ENCODE measurements at regions not wholly inside any gene's neighbourhood (a gene's known extent, or its start where the extent isn't known, plus 50 kb on each side); places are given as distances from the start of the nearest gene placed in this dataset.

GRCh38 chr7:155228894-155229293, 68.8 kb upstream of the INSIG1 start:
- DNase-seq (ENCODE audit: low read depth, low spot score): no peak
- ChIA-PET POLR2A (no interaction called here), CTCF (interaction anchor here (1.0 to 1.9 kb wide), 5 partner anchors 11 to 116 kb away, joined by 3 to 8 read pairs (median 4); no protein-coding TSS in a partner anchor)
- no peak overlapping the region for H3K4me3 ChIP-seq (ENCODE audit: low read depth, low read length)
- no peak for TF ChIP-seq CTCF (IDR thresholded peaks at IDR 0.05; ENCODE audit: insufficient read depth, low read length, missing control alignments)

- TF ChIP-seq CTCF (IDR thresholded peaks at IDR 0.05; ENCODE audit: insufficient read depth, low read length, missing control alignments): no peak
- no peak for DNase-seq (ENCODE audit: low read depth, low spot score)
- POLR2A ChIA-PET: interaction anchor here (1.0 to 1.7 kb wide), 3 partner anchors 15 to 31 kb away, joined by 3 to 10 read pairs (median 5); no protein-coding TSS in a partner anchor
- no peak overlapping the region for H3K4me3 ChIP-seq (ENCODE audit: low read depth, low read length)
- CTCF ChIA-PET: interaction anchor here (0.8 to 1.9 kb wide), 5 partner anchors 9 to 116 kb away, joined by 3 to 8 read pairs (median 5); no protein-coding TSS in a partner anchor
Measured at GRCh38 chr7:155229548-155230168, 68.0 kb upstream of the INSIG1 start.

GRCh38 chr7:155230169-155230593, 67.5 kb upstream of the INSIG1 start:
- peak; percentile 98 for DNase-seq (ENCODE audit: low read depth, low spot score)
- CTCF ChIA-PET: interaction anchor here (0.8 to 1.9 kb wide), 5 partner anchors 10 to 115 kb away, joined by 3 to 8 read pairs (median 4); no protein-coding TSS in a partner anchor
- POLR2A ChIA-PET: interaction anchor here (1.0 to 1.7 kb wide), 4 partner anchors 16 to 59 kb away, joined by 3 to 10 read pairs (median 4); no protein-coding TSS in a partner anchor
- no peak for TF ChIP-seq CTCF (IDR thresholded peaks at IDR 0.05; ENCODE audit: insufficient read depth, low read length, missing control alignments)
- H3K4me3 ChIP-seq (ENCODE audit: low read depth, low read length): no peak overlapping the region

- H3K4me3 ChIP-seq (ENCODE audit: low read depth, low read length): no peak overlapping the region
- no peak for TF ChIP-seq CTCF (IDR thresholded peaks at IDR 0.05; ENCODE audit: insufficient read depth, low read length, missing control alignments)
- DNase-seq (ENCODE audit: low read depth, low spot score): no peak
- ChIA-PET POLR2A (no interaction called here), CTCF (no interaction called here)
Measured at GRCh38 chr7:155231241-155231800, 66.4 kb upstream of the INSIG1 start.

- DNase-seq (ENCODE audit: low read depth, low spot score): no peak
- no peak overlapping the region for H3K4me3 ChIP-seq (ENCODE audit: low read depth, low read length)
- POLR2A ChIA-PET: no interaction called here
- CTCF ChIA-PET: no interaction called here
- no peak for TF ChIP-seq CTCF (IDR thresholded peaks at IDR 0.05; ENCODE audit: insufficient read depth, low read length, missing control alignments)
Measured at GRCh38 chr7:155231941-155232340, 65.7 kb upstream of the INSIG1 start.

- CTCF ChIA-PET: no interaction called here
- no peak for DNase-seq (ENCODE audit: low read depth, low spot score)
- TF ChIP-seq CTCF (IDR thresholded peaks at IDR 0.05; ENCODE audit: insufficient read depth, low read length, missing control alignments): no peak
- POLR2A ChIA-PET: interaction anchor here (1.2 kb wide), 1 partner anchor 28 kb away, joined by 3 read pairs; no protein-coding TSS in a partner anchor
- no peak overlapping the region for H3K4me3 ChIP-seq (ENCODE audit: low read depth, low read length)
Measured at GRCh38 chr7:155232911-155233310, 64.8 kb upstream of the INSIG1 start.

Data from AG04449 (cell line).